SJSA1 (cell line): ENCODE measurements at regions not wholly inside any gene's neighbourhood (a gene's known extent, or its start where the extent isn't known, plus 50 kb on each side); places are given as distances from the start of the nearest gene placed in this dataset.
"Not testable (repeated sequence)": the region's sequence is repeated elsewhere in the genome, so short reads cannot be mapped to it uniquely, and the experiment has no call there.

Source experiments
- DNase-seq, 2 experiments: peaks; one replicate each; pipeline ENCODE4 v3.0.0-alpha.2; 2015 to 2020; ENCODE audit warnings: low spot score in 2 of 2, low read depth in 1 of 2
- H3K27ac ChIP-seq: fragments of 250-450 bp; sonication (Bioruptor Pico); 2 replicates; pipeline ENCODE4 v1.5.1; 2020; ENCODE audit warnings: mild to moderate bottlenecking, moderate library complexity
- H3K27me3 ChIP-seq: fragments of 250-450 bp; sonication (Bioruptor Pico); replicated peaks from 2 replicates; pipeline ENCODE4 v1.5.1; 2020; ENCODE audit warnings: mild to moderate bottlenecking, moderate library complexity
- H3K36me3 ChIP-seq: fragments of 250-450 bp; sonication (Bioruptor Pico); 2 replicates; pipeline ENCODE4 v1.5.1; 2020; ENCODE audit warnings: mild to moderate bottlenecking
- H3K4me1 ChIP-seq: fragments of 250-450 bp; sonication (Bioruptor Pico); replicated peaks from 2 replicates; pipeline ENCODE4 v1.6.1; 2021; ENCODE audit warnings: mild to moderate bottlenecking
- H3K4me3 ChIP-seq: fragments of 250-450 bp; sonication (Bioruptor Pico); 2 replicates; pipeline ENCODE4 v1.5.1; 2020; ENCODE audit warnings: mild to moderate bottlenecking
- H3K9me3 ChIP-seq: fragments of 250-450 bp; sonication (Bioruptor Pico); replicated peaks from 2 replicates; pipeline ENCODE4 v1.5.1; 2020; ENCODE audit warnings: mild to moderate bottlenecking

DNA sequence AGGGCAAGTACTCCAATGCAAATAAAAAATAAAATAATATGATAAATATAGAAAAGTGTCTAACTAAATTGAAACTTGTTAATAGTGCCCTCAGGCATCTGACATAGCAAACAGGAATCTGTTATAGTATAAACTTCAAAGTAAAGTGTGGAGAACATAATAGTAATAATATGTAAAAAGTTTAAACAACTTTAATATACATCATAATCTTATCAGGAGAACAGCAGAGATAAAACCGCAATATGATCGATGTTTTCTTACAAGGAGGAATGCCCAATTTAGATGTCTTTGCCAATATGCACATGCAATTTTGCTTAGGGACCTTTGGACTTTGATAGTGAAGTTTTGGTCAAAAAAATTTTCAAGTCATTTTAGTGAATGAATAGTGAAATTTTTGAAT is 514.8 kb upstream of the IMPG1 start:
- no peaks in the 10 kb centered on the region for H3K9me3 ChIP-seq
- no peak overlapping the region for H3K27ac ChIP-seq
- H3K4me1 ChIP-seq, result no peaks in the 10 kb centered on the region
- no peak for DNase-seq
- no peaks in the 10 kb centered on the region for H3K36me3 ChIP-seq
- no peaks in the 10 kb centered on the region for H3K27me3 ChIP-seq
- no peak overlapping the region for H3K4me3 ChIP-seq

DNA sequence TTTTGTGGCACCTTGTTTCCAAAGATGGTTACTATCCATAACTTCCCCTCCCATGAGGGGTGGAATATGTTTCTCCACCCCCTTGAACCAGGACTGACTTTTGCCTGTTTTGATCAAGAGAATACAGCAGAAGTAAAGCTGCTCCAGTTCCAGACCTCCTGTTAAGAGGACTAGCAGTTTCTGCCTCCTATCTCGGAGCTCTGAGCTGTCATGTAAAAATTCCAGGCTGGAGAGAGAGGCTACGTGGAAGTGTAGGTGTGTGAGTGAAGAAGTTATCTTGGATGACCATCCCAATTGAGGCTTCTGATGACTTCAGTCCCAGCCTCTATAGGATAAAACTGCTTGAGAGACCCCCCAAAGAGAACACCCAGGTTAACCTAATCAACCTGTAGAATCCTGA is 511.7 kb upstream of the IMPG1 start:
- no peak for DNase-seq
- Histone ChIP-seq H3K4me3 (no peak overlapping the region), H3K36me3 (no peaks in the 10 kb centered on the region), H3K27ac (no peak overlapping the region), H3K27me3 (no peaks in the 10 kb centered on the region), H3K4me1 (no peaks in the 10 kb centered on the region), H3K9me3 (no peaks in the 10 kb centered on the region)

DNA sequence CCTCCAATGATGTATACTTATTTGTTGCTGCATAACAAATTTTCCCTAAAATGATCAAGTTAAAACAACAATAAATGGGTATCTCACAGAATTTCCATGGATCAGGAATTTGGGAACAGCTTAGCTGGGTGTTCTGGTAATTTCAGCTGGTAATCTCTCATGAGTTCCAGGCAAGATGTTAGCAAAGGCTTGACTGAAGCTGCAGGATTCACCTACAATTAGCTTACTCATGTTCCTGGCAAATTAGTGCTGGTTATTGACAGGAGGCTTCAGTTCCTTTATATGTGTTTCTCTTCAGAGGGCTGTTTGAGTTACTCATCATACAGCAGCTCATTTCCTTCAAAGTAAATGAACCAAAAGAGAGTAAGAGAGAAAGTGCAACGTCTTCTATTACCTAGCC is 506.3 kb upstream of the IMPG1 start:
- Histone ChIP-seq H3K27me3 (no peaks in the 10 kb centered on the region), H3K9me3 (no peaks in the 10 kb centered on the region), H3K4me1 (no peaks in the 10 kb centered on the region), H3K27ac (no peak overlapping the region), H3K36me3 (no peaks in the 10 kb centered on the region), H3K4me3 (no peak overlapping the region)
- DNase-seq, result no peak

DNA sequence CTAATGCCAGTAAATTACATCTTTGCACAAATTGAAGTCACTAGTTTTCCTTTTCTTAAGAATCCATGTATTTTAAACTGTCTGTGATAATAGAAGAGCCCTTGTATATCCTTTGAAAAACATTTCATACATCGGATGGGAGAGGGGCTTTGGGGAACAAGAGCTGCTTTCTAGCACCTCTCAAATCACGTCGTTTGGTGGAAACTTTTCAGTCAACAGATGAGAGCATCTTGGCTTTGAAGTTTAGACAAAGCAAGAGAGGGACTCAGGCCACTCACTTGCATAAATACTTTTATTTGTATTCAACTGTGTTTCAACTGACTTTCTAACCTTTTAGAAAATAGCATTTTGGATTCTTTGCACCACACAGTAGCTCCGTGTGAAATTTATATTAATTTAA is 502.3 kb upstream of the IMPG1 start:
- Histone ChIP-seq H3K4me3 (no peak overlapping the region), H3K36me3 (no peaks in the 10 kb centered on the region), H3K27me3 (no peaks in the 10 kb centered on the region), H3K27ac (no peak overlapping the region), H3K9me3 (no peaks in the 10 kb centered on the region), H3K4me1 (no peaks in the 10 kb centered on the region)
- DNase-seq, result no peak

DNA sequence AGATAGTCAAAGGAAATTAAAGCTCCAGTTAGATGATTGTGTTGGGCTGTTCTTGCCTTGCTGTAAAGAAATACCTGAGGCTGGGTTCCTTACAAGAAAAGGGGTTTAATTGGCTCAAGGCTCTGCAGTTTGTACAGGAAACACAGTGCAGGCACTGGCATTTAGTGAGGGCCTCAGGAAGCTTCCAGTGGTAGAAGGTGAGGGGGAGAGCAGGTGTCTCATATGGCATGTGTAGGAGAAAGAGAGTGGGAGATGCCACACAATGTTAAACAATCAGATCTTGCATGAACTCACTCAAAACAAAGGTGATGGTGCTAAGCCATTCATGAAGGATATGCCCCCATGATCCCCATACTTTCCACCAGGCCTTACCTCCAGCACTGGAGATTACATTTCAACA is 493.5 kb upstream of the IMPG1 start:
- no peaks in the 10 kb centered on the region for H3K36me3 ChIP-seq
- H3K27me3 ChIP-seq, result no peaks in the 10 kb centered on the region
- DNase-seq, result no peak
- no peak overlapping the region for H3K4me3 ChIP-seq
- H3K4me1 ChIP-seq, result no peaks in the 10 kb centered on the region
- no peak overlapping the region for H3K27ac ChIP-seq
- H3K9me3 ChIP-seq, result 0 out of 2 replicates have a peak, but pooled peaks cover 4% of the 10 kb centered on the region

DNA sequence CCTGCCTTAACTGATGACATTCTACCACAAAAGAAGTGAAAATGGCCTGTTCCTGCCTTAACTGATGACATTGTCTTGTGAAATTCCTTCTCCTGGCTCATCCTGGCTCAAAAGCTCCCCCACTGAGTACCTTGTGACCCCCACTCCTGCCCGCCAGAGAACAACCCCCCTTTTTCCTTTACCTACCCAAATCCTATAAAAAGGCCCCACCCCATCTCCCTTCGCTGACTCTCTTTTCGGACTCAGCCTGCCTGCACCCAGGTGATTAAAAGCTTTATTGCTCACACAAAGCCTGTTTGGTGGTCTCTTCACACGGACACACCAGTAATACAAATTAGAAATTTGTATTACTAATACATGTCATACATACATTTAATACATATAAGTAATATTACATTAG is 489.9 kb upstream of the IMPG1 start:
- not testable (repeated sequence) for DNase-seq, H3K27me3 ChIP-seq, H3K9me3 ChIP-seq, H3K4me1 ChIP-seq, H3K36me3 ChIP-seq, H3K4me3 ChIP-seq, H3K27ac ChIP-seq

DNA sequence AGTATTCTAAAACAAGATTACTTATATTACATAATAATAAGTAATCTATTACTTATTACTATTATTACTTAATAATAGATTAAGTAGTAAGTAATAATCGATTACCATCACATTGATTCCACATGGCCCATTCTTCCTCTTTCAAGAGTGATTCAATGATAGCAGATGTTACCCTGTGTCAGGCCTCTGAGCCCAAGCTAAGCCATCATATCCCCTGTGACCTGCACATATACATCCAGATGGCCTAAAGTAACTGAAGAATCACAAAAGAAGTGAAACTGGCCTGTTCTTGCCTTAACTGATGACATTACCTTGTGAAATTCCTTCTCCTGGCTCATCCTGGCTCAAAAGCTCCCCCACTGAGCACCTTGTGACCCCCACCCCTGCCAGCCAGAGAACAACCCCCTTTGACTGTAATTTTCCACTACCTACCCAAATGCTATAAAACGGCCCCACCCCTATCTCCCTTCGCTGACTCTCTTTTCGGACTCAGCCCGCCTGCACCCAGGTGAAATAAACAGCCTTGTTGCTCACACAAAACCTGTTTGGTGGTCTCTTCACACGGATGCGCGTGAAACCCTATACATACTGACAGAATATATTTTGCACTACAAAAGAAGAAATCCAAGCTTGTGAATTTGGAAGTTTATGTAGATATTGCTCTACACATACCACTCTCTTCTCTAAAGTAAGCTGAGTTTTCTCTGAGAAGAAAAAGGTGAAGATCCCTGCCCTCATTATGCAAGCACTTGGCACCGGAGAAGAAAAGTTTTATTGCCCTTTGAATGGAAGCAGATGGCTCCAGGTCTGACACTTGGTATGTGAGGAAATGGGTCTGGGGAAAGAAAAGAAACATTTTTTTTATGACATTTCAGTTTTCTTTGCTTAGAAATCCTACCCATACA is 488.6 kb upstream of the IMPG1 start:
- not testable (repeated sequence) for H3K27me3 ChIP-seq, H3K4me3 ChIP-seq, H3K9me3 ChIP-seq, H3K4me1 ChIP-seq, H3K36me3 ChIP-seq, H3K27ac ChIP-seq, DNase-seq

DNA sequence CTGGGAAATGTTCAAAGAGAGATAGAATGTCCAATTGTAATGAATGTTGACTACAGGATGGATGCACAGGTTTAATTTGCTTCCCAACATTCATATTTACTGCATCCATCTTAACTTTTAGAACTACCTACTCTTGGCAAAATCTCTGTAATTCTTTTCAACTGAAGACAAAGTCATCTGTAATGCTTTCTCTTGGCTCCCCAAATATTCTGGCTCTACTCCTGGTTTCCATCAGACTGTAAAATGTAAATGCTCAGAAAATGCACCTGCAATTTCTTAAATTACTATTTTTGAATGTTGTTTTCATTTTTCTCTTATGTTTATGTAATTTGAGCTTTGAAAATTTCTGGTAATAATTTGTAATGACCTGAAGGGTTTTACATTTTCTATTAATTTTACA is 480.8 kb upstream of the IMPG1 start:
- no peak for DNase-seq

DNA sequence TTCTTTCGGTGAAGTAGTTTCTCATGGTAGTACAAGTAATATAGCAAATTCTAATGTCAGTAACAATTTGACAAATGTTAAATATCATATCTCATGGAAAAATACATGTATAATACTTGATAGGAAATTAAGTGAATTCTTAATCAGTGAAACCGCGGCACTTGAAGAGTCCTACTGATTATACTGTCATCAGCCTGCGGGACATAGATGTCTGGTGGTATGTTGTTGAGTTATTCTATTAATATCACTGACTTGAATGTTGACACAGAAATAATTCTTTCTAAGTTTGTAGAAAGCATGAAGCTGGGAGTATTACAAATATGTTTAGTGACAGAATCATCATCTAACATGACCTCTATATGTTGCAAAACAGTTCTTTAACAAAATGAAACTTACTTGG is 479.8 kb upstream of the IMPG1 start:
- no peaks in the 10 kb centered on the region for H3K27me3 ChIP-seq
- no peak overlapping the region for H3K4me3 ChIP-seq
- H3K36me3 ChIP-seq, result no peaks in the 10 kb centered on the region
- no peak for DNase-seq
- no peaks in the 10 kb centered on the region for H3K4me1 ChIP-seq
- no peaks in the 10 kb centered on the region for H3K9me3 ChIP-seq
- H3K27ac ChIP-seq, result no peak overlapping the region

More for the DNA sequence above, 480.8 kb upstream of the IMPG1 start:
- no peaks in the 10 kb centered on the region for H3K9me3 ChIP-seq
- no peaks in the 10 kb centered on the region for H3K36me3 ChIP-seq
- H3K27me3 ChIP-seq, result no peaks in the 10 kb centered on the region
- no peak overlapping the region for H3K27ac ChIP-seq
- H3K4me1 ChIP-seq, result no peaks in the 10 kb centered on the region
- H3K4me3 ChIP-seq, result no peak overlapping the region

DNA sequence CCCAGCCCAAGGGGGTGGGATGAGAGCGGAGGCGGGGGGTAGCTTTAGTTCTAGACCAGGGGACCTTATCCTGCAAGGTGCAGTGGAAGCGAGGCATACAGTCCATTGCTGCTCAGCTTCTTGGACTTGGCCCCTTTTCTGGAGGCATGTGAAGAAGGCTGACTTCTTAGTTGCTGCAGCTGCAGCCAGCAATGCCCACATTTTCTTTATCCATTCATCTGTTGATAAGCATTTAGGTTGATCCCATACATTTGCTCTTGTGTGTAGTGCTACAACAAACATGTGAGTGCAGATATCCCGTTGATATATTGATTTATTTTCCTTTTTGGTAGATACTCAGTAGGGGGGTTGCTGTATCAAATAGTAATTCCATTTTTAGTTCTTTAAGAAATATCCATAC is 461.2 kb upstream of the IMPG1 start:
- no peak for DNase-seq
- Histone ChIP-seq H3K4me1 (no peaks in the 10 kb centered on the region), H3K4me3 (no peak overlapping the region), H3K27me3 (no peaks in the 10 kb centered on the region), H3K36me3 (no peaks in the 10 kb centered on the region), H3K27ac (no peak overlapping the region), H3K9me3 (peaks cover 2% of the 10 kb centered on the region; the same call in 1 of the 2 replicates)

DNA sequence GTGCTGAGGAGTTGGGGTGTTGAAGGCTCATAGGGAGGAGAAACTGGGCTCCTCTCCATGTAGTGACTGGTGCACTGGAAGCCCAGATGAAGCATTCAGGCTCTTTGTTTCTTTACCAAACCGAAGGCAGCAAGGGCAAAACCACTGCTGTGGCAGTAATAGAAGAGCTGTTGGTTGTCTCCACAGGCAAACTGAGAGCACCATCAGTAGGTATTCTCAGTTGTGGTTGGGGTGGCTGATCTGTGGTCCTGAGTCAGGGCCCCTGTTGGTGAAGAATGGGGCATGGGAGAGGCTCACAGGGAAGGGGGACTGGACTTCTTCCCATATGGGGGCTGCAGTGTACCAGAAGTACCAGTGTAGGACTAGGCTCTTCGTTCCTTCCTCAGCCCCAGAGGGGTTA is 460.2 kb upstream of the IMPG1 start:
- Histone ChIP-seq H3K27ac (no peak overlapping the region), H3K9me3 (peaks cover 2% of the 10 kb centered on the region; the same call in 1 of the 2 replicates), H3K36me3 (no peaks in the 10 kb centered on the region), H3K4me1 (no peaks in the 10 kb centered on the region), H3K4me3 (no peak overlapping the region), H3K27me3 (no peaks in the 10 kb centered on the region)
- DNase-seq, result no peak

DNA sequence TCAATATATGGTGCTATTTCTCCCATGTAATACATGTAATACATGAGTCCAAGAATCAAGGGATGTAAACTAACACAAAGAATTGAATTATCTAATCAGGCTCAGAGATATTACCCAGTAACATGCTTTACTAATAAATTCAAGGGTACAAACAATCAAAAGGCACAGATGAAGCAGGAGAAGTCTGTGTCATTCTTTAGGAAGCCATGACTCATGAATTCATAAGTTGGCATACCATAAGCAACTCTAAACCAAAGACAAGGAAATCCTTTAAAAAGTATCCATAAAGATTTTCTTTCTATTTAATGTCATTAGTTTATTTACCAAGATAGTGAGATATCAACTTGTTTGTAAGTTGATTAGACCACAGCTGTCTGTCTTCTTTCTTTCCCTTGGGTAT is 446.0 kb upstream of the IMPG1 start:
- H3K27me3 ChIP-seq, result no peaks in the 10 kb centered on the region
- H3K9me3 ChIP-seq, result 0 out of 2 replicates have a peak, but pooled peaks cover 4% of the 10 kb centered on the region
- no peak overlapping the region for H3K4me3 ChIP-seq
- no peak for DNase-seq
- no peaks in the 10 kb centered on the region for H3K36me3 ChIP-seq
- H3K27ac ChIP-seq, result no peak overlapping the region
- no peaks in the 10 kb centered on the region for H3K4me1 ChIP-seq

DNA sequence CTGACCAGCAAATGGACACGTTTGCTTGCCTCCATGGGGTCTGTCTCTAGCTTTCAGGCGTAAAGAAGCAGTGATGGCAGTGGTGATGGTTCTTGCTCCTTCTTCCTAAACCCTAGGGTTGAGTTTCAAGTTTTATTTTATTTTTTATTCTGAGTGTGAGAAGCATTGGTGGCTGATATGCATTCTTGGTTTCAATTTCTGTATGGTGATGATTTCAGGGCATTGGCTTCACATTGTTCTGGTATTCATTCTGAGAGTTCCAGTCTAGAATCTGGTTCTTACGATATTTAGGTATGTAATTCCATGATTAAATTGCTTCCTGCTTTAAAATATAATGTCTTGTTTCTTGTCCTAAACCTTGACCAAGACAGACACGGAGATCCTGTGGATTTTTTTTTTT is 444.5 kb upstream of the IMPG1 start:
- Histone ChIP-seq H3K27me3 (no peaks in the 10 kb centered on the region), H3K4me1 (no peaks in the 10 kb centered on the region), H3K36me3 (no peaks in the 10 kb centered on the region), H3K4me3 (no peak overlapping the region), H3K9me3 (0 out of 2 replicates have a peak, but pooled peaks cover 4% of the 10 kb centered on the region), H3K27ac (no peak overlapping the region)
- DNase-seq, result no peak

DNA sequence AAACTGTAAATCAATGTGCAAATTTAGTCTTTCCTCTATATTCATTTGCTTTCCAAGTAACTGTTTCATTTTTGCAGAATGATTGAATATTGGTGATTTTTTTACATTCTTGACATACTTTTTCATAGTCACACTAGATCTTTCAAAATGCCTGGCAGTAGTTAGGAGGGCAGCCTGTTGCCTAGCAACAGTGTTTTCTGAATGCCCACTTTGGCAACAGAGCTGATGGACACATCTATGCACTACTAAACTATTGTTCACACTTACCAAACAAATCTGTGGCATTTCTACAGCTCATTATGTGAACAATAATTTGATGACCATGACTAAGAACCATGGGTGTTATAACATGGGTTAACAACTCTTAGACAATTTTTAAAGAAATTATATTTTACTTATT is 438.0 kb upstream of the IMPG1 start:
- Histone ChIP-seq H3K36me3 (no peaks in the 10 kb centered on the region), H3K27ac (no peak overlapping the region), H3K9me3 (no peaks in the 10 kb centered on the region), H3K27me3 (no peaks in the 10 kb centered on the region), H3K4me3 (no peak overlapping the region), H3K4me1 (no peaks in the 10 kb centered on the region)
- no peak for DNase-seq

DNA sequence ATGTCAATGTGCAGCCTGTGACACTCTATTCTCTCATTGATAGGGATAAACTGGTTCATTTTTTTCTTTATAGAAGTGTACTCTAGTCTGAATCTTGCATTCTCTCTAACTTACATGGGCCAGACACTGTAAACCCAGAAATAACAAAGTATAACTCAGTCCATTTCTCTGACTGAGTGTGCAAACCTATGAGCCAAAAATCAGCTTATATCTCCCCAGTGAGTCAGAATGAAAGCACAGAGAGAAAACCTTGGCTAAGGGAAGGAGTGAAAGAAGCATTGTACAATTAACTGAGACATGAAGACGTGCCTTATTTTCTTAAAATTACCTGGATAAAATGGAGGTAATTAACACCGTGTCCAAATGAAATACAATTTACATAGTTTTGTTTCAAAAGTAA is 436.9 kb upstream of the IMPG1 start:
- Histone ChIP-seq H3K4me1 (no peaks in the 10 kb centered on the region), H3K27me3 (no peaks in the 10 kb centered on the region), H3K27ac (no peak overlapping the region), H3K4me3 (no peak overlapping the region), H3K9me3 (no peaks in the 10 kb centered on the region), H3K36me3 (no peaks in the 10 kb centered on the region)
- DNase-seq, result no peak
